ENCODE measurements at regions not wholly inside any gene's neighbourhood (a gene's known extent, or its start where the extent isn't known, plus 50 kb on each side); places are given as distances from the start of the nearest gene placed in this dataset.

DNA sequence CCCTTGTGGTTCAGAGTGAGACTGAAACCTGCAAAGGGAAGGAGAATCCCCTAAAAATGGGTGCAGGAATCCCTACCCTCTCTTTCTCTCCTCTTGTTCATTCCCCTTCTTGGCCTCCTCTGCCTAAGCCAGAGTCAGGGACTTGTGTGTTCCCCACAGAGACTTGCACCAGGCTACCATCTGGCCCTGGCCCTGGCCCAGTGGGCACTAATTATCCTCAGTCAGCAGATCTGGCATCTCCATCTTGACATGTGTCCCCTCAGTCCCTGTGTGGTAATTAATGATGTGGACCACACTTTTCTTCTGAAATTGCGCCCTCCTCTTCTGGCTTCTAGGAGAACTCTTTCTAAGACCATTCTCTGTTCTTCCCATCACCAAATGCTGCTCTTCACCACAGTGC lies 354.4 kb downstream of the SETD4 start:
- ATAC-seq, result no peak

DNA sequence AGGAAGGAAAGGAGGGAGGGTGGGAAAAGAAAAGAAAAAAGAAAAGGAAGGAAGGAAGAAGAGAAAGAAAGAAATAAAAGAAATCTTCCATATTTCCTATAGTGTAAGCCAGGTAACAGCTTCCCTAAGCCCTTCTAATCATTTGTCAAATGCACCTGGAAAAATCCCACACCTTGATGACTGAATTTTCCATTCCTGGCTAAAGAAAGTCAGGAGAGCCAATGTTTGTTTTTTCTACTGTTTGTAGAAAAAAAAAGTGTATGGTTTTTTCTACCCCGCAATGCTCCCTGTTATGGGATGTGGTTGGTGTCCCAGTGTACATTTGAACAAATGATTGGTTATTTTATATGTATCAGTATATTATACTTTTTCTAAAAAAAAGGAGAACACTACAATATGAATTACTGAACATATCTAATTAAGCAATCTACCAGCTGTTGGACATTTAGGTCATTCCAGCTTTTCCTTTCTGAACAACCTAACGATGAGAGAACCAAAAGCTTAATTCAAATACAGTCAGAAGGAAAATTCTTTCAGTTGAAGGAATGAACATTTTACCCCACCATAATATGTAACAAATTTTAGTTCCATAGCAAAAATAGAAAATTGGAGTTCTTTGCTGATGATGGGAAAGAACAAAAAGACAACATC lies 355.0 kb downstream of the SETD4 start:
- Histone ChIP-seq H3K4me1 (no peaks in the 10 kb centered on the region), H3K27ac (no peak overlapping the region), H3K27me3 (no peaks in the 10 kb centered on the region), H3K9me3 (no peaks in the 10 kb centered on the region), H3K36me3 (no peaks in the 10 kb centered on the region), H3K4me3 (no peak overlapping the region)
- in situ Hi-C loops (cut with MboI; ENCODE audit: low sequenced_read_pairs in 4 of 4) (no loop called here), intact Hi-C loops (cut with DNase I; ENCODE audit: low total_unique reads) (no loop called here)
- ATAC-seq, result no peak
- no peak for DNase-seq
- TF ChIP-seq, protein P1, sequence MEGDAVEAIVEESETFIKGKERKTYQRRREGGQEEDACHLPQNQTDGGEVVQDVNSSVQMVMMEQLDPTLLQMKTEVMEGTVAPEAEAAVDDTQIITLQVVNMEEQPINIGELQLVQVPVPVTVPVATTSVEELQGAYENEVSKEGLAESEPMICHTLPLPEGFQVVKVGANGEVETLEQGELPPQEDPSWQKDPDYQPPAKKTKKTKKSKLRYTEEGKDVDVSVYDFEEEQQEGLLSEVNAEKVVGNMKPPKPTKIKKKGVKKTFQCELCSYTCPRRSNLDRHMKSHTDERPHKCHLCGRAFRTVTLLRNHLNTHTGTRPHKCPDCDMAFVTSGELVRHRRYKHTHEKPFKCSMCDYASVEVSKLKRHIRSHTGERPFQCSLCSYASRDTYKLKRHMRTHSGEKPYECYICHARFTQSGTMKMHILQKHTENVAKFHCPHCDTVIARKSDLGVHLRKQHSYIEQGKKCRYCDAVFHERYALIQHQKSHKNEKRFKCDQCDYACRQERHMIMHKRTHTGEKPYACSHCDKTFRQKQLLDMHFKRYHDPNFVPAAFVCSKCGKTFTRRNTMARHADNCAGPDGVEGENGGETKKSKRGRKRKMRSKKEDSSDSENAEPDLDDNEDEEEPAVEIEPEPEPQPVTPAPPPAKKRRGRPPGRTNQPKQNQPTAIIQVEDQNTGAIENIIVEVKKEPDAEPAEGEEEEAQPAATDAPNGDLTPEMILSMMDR (IDR thresholded peaks at IDR 0.05 in 4 of 5, conservative IDR thresholded peaks at IDR 0.05 in 1 of 5), result no peak
- TF ChIP-seq POLR2A (IDR thresholded peaks at IDR 0.05), result no peak

More for the DNA sequence above, 354.4 kb downstream of the SETD4 start:
- Histone ChIP-seq H3K4me3 (no peak overlapping the region), H3K27me3 (no peaks in the 10 kb centered on the region), H3K9me3 (no peaks in the 10 kb centered on the region), H3K27ac (no peak overlapping the region), H3K4me1 (no peaks in the 10 kb centered on the region), H3K36me3 (no peaks in the 10 kb centered on the region)
- in situ Hi-C loops (cut with MboI; ENCODE audit: low sequenced_read_pairs in 4 of 4) (no loop called here), intact Hi-C loops (cut with DNase I; ENCODE audit: low total_unique reads) (no loop called here)
- TF ChIP-seq, protein P1 (IDR thresholded peaks at IDR 0.05 in 4 of 5, conservative IDR thresholded peaks at IDR 0.05 in 1 of 5), result no peak
- no peak for DNase-seq

DNA sequence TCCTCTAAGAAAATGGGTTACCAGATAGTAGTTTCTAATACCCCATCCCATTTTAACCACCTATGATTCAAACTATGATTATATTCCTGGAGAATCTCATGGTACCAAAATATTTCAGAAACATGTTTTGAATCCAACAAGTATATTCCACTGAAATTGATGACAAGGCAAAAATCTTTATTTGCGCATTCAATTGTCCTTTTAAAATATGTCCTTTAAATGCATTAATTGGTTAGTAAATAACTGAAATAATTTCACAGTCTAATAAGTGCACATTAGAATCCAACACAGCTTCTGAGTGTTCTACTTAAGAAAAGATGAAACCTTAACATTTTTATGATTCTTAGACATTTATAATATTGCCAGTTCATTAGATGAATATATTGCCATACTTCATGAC lies 356.6 kb downstream of the SETD4 start:
- no peak for DNase-seq
- in situ Hi-C loops (cut with MboI; ENCODE audit: low sequenced_read_pairs in 4 of 4), result no loop called here
- Histone ChIP-seq H3K9me3 (no peaks in the 10 kb centered on the region), H3K27ac (no peak overlapping the region), H3K4me3 (no peak overlapping the region), H3K4me1 (no peaks in the 10 kb centered on the region), H3K36me3 (no peaks in the 10 kb centered on the region), H3K27me3 (no peaks in the 10 kb centered on the region)
- intact Hi-C loops (cut with DNase I; ENCODE audit: low total_unique reads), result no loop called here
- TF ChIP-seq, protein P1 (IDR thresholded peaks at IDR 0.05 in 4 of 5, conservative IDR thresholded peaks at IDR 0.05 in 1 of 5), result no peak
- no peak for TF ChIP-seq POLR2A (IDR thresholded peaks at IDR 0.05)
- ATAC-seq, result no peak

DNA sequence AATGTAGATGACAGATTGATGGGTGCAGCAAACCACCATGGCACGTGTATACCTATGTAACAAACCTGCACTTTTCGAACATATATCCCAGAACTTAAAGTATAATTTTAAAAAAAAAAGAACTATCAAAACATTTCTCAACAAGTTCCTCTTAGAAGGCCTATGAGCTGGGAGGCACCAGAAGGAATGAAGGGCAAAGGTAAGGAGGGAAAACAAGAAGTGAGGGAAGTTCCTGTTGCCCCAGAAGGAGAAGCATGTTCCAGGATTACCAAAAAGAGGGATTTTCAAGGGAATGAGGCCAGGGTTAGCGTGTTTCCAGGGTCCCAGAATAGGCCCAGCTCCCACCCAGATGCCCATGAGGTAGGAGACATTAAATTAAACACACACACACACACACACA lies 361.0 kb downstream of the SETD4 start:
- ATAC-seq, result no peak

More for the DNA sequence above, 361.0 kb downstream of the SETD4 start:
- no peaks in the 10 kb centered on the region for H3K36me3 ChIP-seq
- H3K9me3 ChIP-seq, result no peaks in the 10 kb centered on the region
- H3K4me1 ChIP-seq, result peaks cover 0 to 6% of the 10 kb centered on the region in 2 donors
- no peak for DNase-seq
- no peak overlapping the region for H3K4me3 ChIP-seq
- no peaks in the 10 kb centered on the region for H3K27me3 ChIP-seq
- in situ Hi-C loops (cut with MboI; ENCODE audit: low sequenced_read_pairs in 4 of 4) (loop anchor here in 1 of 4 donors (25.0 kb wide), 1 partner anchor 88 kb away; no protein-coding TSS in a partner anchor), intact Hi-C loops (cut with DNase I; ENCODE audit: low total_unique reads) (no loop called here)
- H3K27ac ChIP-seq, result no peak overlapping the region
- no peak for TF ChIP-seq POLR2A (IDR thresholded peaks at IDR 0.05)
- TF ChIP-seq, protein P1 (IDR thresholded peaks at IDR 0.05 in 4 of 5, conservative IDR thresholded peaks at IDR 0.05 in 1 of 5), result no peak
